GM06990 (cell line): ENCODE measurements at regions not wholly inside any gene's neighbourhood (a gene's known extent, or its start where the extent isn't known, plus 50 kb on each side); places are given as distances from the start of the nearest gene placed in this dataset.

Experiments used
- DNase-seq: peaks from one replicate; pipeline ENCODE4 v3.0.0-alpha.2; 2011; ENCODE audit not compliant: insufficient read length; ENCODE audit errors: extremely low read depth
- H3K27me3 ChIP-seq: replicated peaks from 2 replicates; pipeline ENCODE4 v1.6.0; 2011; ENCODE audit warnings: low read length; ENCODE audit not compliant: control insufficient read depth, insufficient read depth
- H3K36me3 ChIP-seq: 2 replicates; pipeline ENCODE4 v1.5.1; 2011; ENCODE audit warnings: low read length; ENCODE audit not compliant: control insufficient read depth, insufficient read depth
- H3K4me3 ChIP-seq: replicated peaks from 2 replicates; pipeline ENCODE4 v1.5.1; 2011; ENCODE audit warnings: low read depth, mild to moderate bottlenecking, control low read depth, low read length
- CTCF ChIP-seq: IDR thresholded peaks from 2 replicates; pipeline ENCODE4 v1.5.1; 2011; ENCODE audit warnings: low read length, control low read depth, mild to moderate bottlenecking, inconsistent platforms; ENCODE audit not compliant: insufficient read depth, poor library complexity, severe bottlenecking

- peak overlapping the region; percentile 49 for H3K4me3 ChIP-seq
- TF ChIP-seq CTCF = peak; percentile 37
- DNase-seq = peak; percentile 43
- no peaks in the 10 kb centered on the region for H3K27me3 ChIP-seq
- no peaks in the 10 kb centered on the region for H3K36me3 ChIP-seq
Measured at GRCh38 chr5:125411744-125412560, 665.5 kb upstream of the ZNF608 start.

- Histone ChIP-seq H3K4me3 (no peak overlapping the region), H3K36me3 (no peaks in the 10 kb centered on the region), H3K27me3 (no peaks in the 10 kb centered on the region)
- no peak for TF ChIP-seq CTCF
- DNase-seq = no peak
Measured at GRCh38 chr5:125412561-125413495, 666.4 kb upstream of the ZNF608 start.

- H3K4me3 ChIP-seq = no peak overlapping the region
- DNase-seq = no peak
- no peak for TF ChIP-seq CTCF
- H3K27me3 ChIP-seq = no peaks in the 10 kb centered on the region
- no peaks in the 10 kb centered on the region for H3K36me3 ChIP-seq
Measured at GRCh38 chr5:125413496-125414274, 667.2 kb upstream of the ZNF608 start.

GRCh38 chr5:125415126-125415525 is 668.7 kb upstream of the ZNF608 start:
- Histone ChIP-seq H3K36me3 (no peaks in the 10 kb centered on the region), H3K4me3 (no peak overlapping the region), H3K27me3 (no peaks in the 10 kb centered on the region)
- TF ChIP-seq CTCF = no peak
- no peak for DNase-seq

GRCh38 chr5:125416055-125416454 is 669.6 kb upstream of the ZNF608 start:
- no peak for DNase-seq

More at GRCh38 chr5:125416055-125416454, 669.6 kb upstream of the ZNF608 start:
- TF ChIP-seq CTCF = no peak
- no peaks in the 10 kb centered on the region for H3K36me3 ChIP-seq
- no peaks in the 10 kb centered on the region for H3K27me3 ChIP-seq
- H3K4me3 ChIP-seq = no peak overlapping the region
